OCI-LY1 (cell line): ENCODE measurements at regions not wholly inside any gene's neighbourhood (a gene's known extent, or its start where the extent isn't known, plus 50 kb on each side); places are given as distances from the start of the nearest gene placed in this dataset.

Experiments
- H2AFZ ChIP-seq: fragments of 200-600 bp; sonication (generic), shearing (Covaris generic); 2 replicates; pipeline ENCODE4 v1.6.0; 2014; ENCODE audit warnings: antibody characterized with exemption, mild to moderate bottlenecking, low read length
- H3F3A ChIP-seq: fragments of 200-600 bp; sonication (generic), shearing (Covaris generic); 2 replicates; pipeline ENCODE4 v1.6.0; 2014; ENCODE audit warnings: mild to moderate bottlenecking, antibody characterized with exemption, low read length, moderate library complexity; ENCODE audit not compliant: insufficient read depth
- H3K27ac ChIP-seq: fragments of 200-600 bp; sonication (generic); 2 replicates; pipeline ENCODE4 v1.5.1; 2014; ENCODE audit warnings: low read length, mixed run types, mild to moderate bottlenecking, low read depth; ENCODE audit not compliant: poor library complexity, severe bottlenecking
- H3K27me3 ChIP-seq: fragments of 200-600 bp; sonication (generic); 2 replicates; pipeline ENCODE4 v1.6.0; 2014; ENCODE audit warnings: antibody characterized with exemption, mild to moderate bottlenecking, low read length, moderate library complexity; ENCODE audit not compliant: insufficient read depth
- H3K36me3 ChIP-seq: fragments of 200-600 bp; sonication (generic); 2 replicates; pipeline ENCODE4 v1.6.1; 2014; ENCODE audit warnings: mild to moderate bottlenecking, antibody characterized with exemption, low read length, moderate library complexity, mixed read lengths; ENCODE audit not compliant: insufficient read depth
- H3K4me1 ChIP-seq: fragments of 200-600 bp; sonication (generic); 2 replicates; pipeline ENCODE4 v1.5.1; 2014; ENCODE audit warnings: mild to moderate bottlenecking, low read length, moderate library complexity; ENCODE audit not compliant: insufficient read depth, severe bottlenecking
- H3K4me2 ChIP-seq: fragments of 200-600 bp; sonication (generic), shearing (Covaris generic); 2 replicates; pipeline ENCODE4 v1.6.1; 2014; ENCODE audit warnings: low read length
- H3K4me3 ChIP-seq: fragments of 200-600 bp; sonication (generic); 2 replicates; pipeline ENCODE4 v1.5.1; 2014; ENCODE audit warnings: low read length, low read depth, mild to moderate bottlenecking, mixed read lengths; ENCODE audit not compliant: poor library complexity, severe bottlenecking
- H3K79me2 ChIP-seq: fragments of 200-600 bp; shearing (Covaris generic); 2 replicates; pipeline ENCODE4 v1.6.1; 2016; ENCODE audit warnings: mixed run types, low read length, mixed read lengths; ENCODE audit not compliant: insufficient read depth
- H3K9ac ChIP-seq: fragments of 200-600 bp; sonication (generic), shearing (Covaris generic); 2 replicates; pipeline ENCODE4 v1.6.1; 2014; ENCODE audit warnings: mild to moderate bottlenecking, low read length, mixed read lengths
- H3K9me2 ChIP-seq: fragments of 200-600 bp; sonication (generic), shearing (Covaris generic); 2 replicates; pipeline ENCODE4 v1.6.1; 2014; ENCODE audit warnings: low read depth, mild to moderate bottlenecking, low read length, mixed read lengths
- H3K9me3 ChIP-seq: fragments of 200-600 bp; shearing (Covaris generic); 2 replicates; pipeline ENCODE4 v1.6.1; 2014; ENCODE audit warnings: low read length, mixed read lengths
- H4K20me1 ChIP-seq: fragments of 200-600 bp; sonication (generic), shearing (Covaris generic); 2 replicates; pipeline ENCODE4 v1.6.0; 2016; ENCODE audit warnings: mild to moderate bottlenecking, low read length; ENCODE audit not compliant: insufficient read depth
- EZH2 ChIP-seq: fragments of 200-600 bp; sonication (generic), shearing (Covaris generic); IDR thresholded peaks from 2 replicates; pipeline ENCODE4 v1.8.0; 2017; ENCODE audit warnings: borderline replicate concordance, mixed run types, mild to moderate bottlenecking, antibody characterized with exemption, low read length, moderate library complexity, mixed read lengths
- TF ChIP-seq, protein P1 (sequence below): fragments of 200-600 bp; sonication (generic), shearing (Covaris generic); IDR thresholded peaks from 2 replicates; pipeline ENCODE4 v1.5.1; 2017; ENCODE audit warnings: mild to moderate bottlenecking, antibody characterized with exemption, low read length, moderate library complexity, mixed read lengths

DNA sequence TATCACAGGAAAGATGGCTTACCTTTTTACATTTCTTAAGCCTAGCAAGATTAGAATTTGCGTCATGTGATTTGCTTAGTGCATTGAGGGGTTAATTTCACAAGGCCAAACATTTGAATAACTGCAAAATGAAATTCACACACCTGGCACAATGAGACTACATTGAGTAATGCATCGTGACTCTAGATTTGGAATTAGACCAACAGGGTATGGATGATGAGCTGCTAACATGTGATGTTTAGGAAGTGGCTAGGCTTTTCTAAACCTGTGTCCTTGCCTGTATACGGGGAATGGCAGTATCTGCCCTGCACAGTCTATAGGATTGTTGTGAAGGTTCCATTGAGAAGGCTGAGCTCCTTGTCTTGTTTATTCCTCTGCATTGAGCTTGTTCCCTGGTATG is 160.1 kb downstream of the MFSD1 start:
- Histone ChIP-seq H3K9me3 (0 out of 2 replicates have a peak, but pooled peaks cover 2% of the 10 kb centered on the region), H2AFZ (no peak overlapping the region), H3K4me1 (no peaks in the 10 kb centered on the region), H3K79me2 (no peaks in the 10 kb centered on the region), H4K20me1 (no peaks in the 10 kb centered on the region), H3K9me2 (no peaks in the 10 kb centered on the region), H3F3A (no peaks in the 10 kb centered on the region), H3K36me3 (no peaks in the 10 kb centered on the region), H3K4me2 (no peak overlapping the region), H3K9ac (no peak overlapping the region), H3K27me3 (no peaks in the 10 kb centered on the region), H3K4me3 (no peak overlapping the region), H3K27ac (no peak overlapping the region)
- TF ChIP-seq EZH2 = no peak
- TF ChIP-seq, protein P1, sequence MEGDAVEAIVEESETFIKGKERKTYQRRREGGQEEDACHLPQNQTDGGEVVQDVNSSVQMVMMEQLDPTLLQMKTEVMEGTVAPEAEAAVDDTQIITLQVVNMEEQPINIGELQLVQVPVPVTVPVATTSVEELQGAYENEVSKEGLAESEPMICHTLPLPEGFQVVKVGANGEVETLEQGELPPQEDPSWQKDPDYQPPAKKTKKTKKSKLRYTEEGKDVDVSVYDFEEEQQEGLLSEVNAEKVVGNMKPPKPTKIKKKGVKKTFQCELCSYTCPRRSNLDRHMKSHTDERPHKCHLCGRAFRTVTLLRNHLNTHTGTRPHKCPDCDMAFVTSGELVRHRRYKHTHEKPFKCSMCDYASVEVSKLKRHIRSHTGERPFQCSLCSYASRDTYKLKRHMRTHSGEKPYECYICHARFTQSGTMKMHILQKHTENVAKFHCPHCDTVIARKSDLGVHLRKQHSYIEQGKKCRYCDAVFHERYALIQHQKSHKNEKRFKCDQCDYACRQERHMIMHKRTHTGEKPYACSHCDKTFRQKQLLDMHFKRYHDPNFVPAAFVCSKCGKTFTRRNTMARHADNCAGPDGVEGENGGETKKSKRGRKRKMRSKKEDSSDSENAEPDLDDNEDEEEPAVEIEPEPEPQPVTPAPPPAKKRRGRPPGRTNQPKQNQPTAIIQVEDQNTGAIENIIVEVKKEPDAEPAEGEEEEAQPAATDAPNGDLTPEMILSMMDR = no peak

DNA sequence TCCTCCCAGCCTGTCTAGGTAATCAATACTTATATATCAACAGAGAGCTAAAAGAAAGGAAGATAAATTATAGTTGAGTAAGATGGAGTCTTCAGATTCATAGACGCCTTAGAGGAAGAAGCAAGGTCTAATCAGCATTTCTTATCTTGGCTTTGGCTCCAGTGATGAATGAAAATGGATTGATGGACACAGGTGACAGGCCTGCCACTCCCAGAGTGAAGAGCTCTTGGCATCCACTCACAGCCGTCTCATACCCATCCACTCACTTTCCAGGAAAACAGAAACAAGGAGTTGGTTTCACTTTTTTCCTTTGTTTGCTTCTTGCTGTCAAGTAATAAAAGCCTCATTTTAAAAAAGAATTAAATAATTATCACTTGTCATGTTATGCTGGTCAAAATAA is 168.2 kb downstream of the MFSD1 start:
- Histone ChIP-seq H3K27ac (no peak overlapping the region), H3K4me2 (no peak overlapping the region), H4K20me1 (no peaks in the 10 kb centered on the region), H3F3A (no peaks in the 10 kb centered on the region), H3K9me3 (0 out of 2 replicates have a peak, but pooled peaks cover 2% of the 10 kb centered on the region), H2AFZ (no peak overlapping the region), H3K4me3 (no peak overlapping the region), H3K9ac (no peak overlapping the region), H3K4me1 (no peaks in the 10 kb centered on the region), H3K27me3 (no peaks in the 10 kb centered on the region), H3K36me3 (no peaks in the 10 kb centered on the region), H3K9me2 (no peaks in the 10 kb centered on the region), H3K79me2 (no peaks in the 10 kb centered on the region)
- TF ChIP-seq, protein P1 = no peak
- TF ChIP-seq EZH2 = no peak

DNA sequence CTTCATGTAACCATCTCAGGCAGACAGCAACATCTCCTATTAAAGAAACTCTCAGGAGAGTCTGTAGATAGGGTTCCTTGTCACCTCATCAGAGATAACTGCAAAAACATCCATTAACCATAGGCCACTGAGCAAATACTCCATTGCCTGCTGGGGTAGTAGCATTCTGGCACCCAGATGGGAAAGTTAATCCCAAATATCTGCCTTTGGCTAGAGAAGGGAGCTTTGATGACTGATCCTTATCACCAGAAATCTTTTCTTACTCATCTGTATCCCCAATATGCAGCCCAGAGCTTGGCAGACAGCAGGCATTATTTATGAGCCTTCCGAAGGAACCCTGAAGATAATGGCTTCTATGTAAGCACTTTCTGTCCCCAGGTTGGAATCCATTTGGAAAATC is 173.1 kb downstream of the MFSD1 start:
- no peaks in the 10 kb centered on the region for H3K27me3 ChIP-seq
- no peak overlapping the region for H3K27ac ChIP-seq
- no peaks in the 10 kb centered on the region for H4K20me1 ChIP-seq
- H3K4me1 ChIP-seq = no peaks in the 10 kb centered on the region
- no peaks in the 10 kb centered on the region for H3K9me3 ChIP-seq
- H3K79me2 ChIP-seq = no peaks in the 10 kb centered on the region
- no peaks in the 10 kb centered on the region for H3F3A ChIP-seq
- H3K4me3 ChIP-seq = no peak overlapping the region
- H3K9ac ChIP-seq = no peak overlapping the region
- TF ChIP-seq EZH2 = no peak
- TF ChIP-seq, protein P1 = no peak
- H3K4me2 ChIP-seq = no peak overlapping the region
- no peak overlapping the region for H2AFZ ChIP-seq
- no peaks in the 10 kb centered on the region for H3K36me3 ChIP-seq
- no peaks in the 10 kb centered on the region for H3K9me2 ChIP-seq
